ENCODE measurements at regions not wholly inside any gene's neighbourhood (a gene's known extent, or its start where the extent isn't known, plus 50 kb on each side); places are given as distances from the start of the nearest gene placed in this dataset.

DNA sequence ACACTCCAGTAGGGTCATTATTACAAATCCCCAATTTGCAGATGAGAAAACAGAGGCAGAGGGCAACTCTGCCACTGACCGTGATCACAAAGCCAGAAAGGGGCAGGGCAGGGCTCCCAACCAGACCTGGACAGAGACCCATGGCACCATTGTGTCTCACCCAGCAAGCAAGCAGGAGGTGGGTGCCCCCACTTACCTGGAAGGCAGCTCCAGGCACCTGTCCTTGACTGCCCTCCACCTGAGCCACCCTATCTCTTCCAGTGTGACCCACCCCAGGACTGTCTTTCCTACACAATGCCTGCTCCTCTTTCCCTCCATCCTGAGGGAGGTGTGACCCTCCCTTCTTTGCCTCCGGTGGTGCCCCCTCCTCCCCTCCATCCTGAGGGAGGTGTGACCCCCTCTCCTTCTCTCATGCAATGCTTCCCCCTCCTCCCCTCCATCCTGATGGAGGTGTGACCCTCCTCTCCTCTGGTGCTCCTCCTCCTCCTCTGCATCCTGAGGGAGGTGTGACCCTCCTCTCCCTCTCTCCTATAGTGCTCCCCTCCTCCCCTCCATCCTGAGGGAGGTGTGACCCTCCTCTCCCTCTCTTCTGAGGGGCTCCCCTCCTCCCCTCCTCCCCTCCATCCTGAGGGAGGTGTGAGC is 198.0 kb downstream of the MED10 start:
- TF ChIP-seq, protein P1, sequence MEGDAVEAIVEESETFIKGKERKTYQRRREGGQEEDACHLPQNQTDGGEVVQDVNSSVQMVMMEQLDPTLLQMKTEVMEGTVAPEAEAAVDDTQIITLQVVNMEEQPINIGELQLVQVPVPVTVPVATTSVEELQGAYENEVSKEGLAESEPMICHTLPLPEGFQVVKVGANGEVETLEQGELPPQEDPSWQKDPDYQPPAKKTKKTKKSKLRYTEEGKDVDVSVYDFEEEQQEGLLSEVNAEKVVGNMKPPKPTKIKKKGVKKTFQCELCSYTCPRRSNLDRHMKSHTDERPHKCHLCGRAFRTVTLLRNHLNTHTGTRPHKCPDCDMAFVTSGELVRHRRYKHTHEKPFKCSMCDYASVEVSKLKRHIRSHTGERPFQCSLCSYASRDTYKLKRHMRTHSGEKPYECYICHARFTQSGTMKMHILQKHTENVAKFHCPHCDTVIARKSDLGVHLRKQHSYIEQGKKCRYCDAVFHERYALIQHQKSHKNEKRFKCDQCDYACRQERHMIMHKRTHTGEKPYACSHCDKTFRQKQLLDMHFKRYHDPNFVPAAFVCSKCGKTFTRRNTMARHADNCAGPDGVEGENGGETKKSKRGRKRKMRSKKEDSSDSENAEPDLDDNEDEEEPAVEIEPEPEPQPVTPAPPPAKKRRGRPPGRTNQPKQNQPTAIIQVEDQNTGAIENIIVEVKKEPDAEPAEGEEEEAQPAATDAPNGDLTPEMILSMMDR (IDR thresholded peaks at IDR 0.05), result no peak
- TF ChIP-seq POLR2A (IDR thresholded peaks at IDR 0.05), result no peak

Measured in thyroid gland (tissue), 4 donors.